HUES64 (cell line): ENCODE measurements at regions not wholly inside any gene's neighbourhood (a gene's known extent, or its start where the extent isn't known, plus 50 kb on each side); places are given as distances from the start of the nearest gene placed in this dataset.
"Not testable (repeated sequence)": the region's sequence is repeated elsewhere in the genome, so short reads cannot be mapped to it uniquely, and the experiment has no call there.

Experiments used
- H3K27ac ChIP-seq: 2 replicates; pipeline ENCODE4 v1.7.0; 2013; ENCODE audit warnings: low read depth, low read length, inconsistent platforms
- H3K27me3 ChIP-seq: 2 replicates; pipeline ENCODE4 v1.6.1; 2013; ENCODE audit warnings: mild to moderate bottlenecking, low read length; ENCODE audit not compliant: insufficient read depth
- H3K36me3 ChIP-seq: 2 replicates; pipeline ENCODE4 v1.6.1; 2013; ENCODE audit warnings: mild to moderate bottlenecking, low read length; ENCODE audit not compliant: insufficient read depth
- H3K4me1 ChIP-seq: 2 replicates; pipeline ENCODE4 v1.6.1; 2013; ENCODE audit warnings: mild to moderate bottlenecking, low read length, moderate library complexity; ENCODE audit not compliant: insufficient read depth
- H3K4me3 ChIP-seq: 2 replicates; pipeline ENCODE4 v1.5.1; 2013; ENCODE audit warnings: mild to moderate bottlenecking, low read length, moderate library complexity
- H3K9ac ChIP-seq: 2 replicates; pipeline ENCODE4 v1.6.1; 2013; ENCODE audit warnings: mild to moderate bottlenecking, low read depth, low read length
- H3K9me3 ChIP-seq: 2 replicates; pipeline ENCODE4 v1.6.1; 2013; ENCODE audit warnings: low read depth, low read length; ENCODE audit not compliant: insufficient read depth
- WGBS: fragments of 150-250, 120-280 bp; methylation state at CpG from one replicate; pipeline ENCODE4 v1.1.7; 2013; ENCODE audit warnings: missing lambda C conversion rate; 5-methylcytosine and 5-hydroxymethylcytosine counted together

DNA sequence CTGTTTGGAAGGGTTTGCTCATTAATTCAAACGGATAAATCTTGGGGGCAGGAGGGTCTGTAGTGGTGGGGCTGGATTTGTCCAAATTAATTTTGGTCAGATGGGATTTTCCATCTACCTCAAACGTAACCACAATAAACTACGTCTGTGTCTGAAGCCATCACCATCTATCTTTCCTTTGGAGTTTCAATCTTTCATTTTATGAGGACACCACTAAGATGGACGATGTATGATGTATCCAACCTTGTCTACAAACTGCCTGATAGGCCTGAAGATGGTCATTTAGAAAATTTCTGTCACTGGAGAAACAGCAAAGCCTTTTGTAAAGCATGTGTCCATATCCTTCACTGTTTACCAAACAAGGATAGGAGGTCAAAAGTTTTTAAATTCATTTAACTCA is 138.6 kb upstream of the MARCKS start:
- H3K4me1 ChIP-seq = no peaks in the 10 kb centered on the region
- WGBS = 87% methylated on average over 4 of the region's 4 CpGs
- H3K27me3 ChIP-seq = no peaks in the 10 kb centered on the region
- no peaks in the 10 kb centered on the region for H3K9me3 ChIP-seq
- H3K9ac ChIP-seq = no peak overlapping the region
- no peaks in the 10 kb centered on the region for H3K36me3 ChIP-seq
- H3K27ac ChIP-seq = no peak overlapping the region
- no peak overlapping the region for H3K4me3 ChIP-seq

DNA sequence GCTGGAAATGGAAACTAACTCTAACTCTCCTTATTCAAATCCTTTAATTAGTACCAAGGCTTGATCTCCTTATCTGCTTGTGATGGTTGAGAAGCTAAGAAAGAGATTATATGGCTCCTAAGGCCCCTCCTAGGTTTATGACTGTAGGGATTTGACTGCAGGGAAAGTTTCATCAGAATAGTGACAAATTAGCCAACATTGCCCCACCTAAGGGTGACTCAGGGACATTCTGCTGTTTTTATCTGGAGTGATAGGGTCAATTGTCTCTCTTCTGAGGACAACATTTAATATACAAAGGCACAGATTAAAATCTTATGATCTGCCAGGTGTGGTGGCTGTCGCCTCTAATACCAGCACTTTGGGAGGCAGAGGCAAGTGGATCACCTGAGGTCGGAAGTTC is 138.1 kb upstream of the MARCKS start:
- Histone ChIP-seq H3K9me3 (no peaks in the 10 kb centered on the region), H3K9ac (no peak overlapping the region), H3K27ac (no peak overlapping the region), H3K4me3 (no peak overlapping the region), H3K36me3 (no peaks in the 10 kb centered on the region), H3K4me1 (no peaks in the 10 kb centered on the region), H3K27me3 (no peaks in the 10 kb centered on the region)
- 100% methylated on average over 1 of the region's 2 CpGs for WGBS

DNA sequence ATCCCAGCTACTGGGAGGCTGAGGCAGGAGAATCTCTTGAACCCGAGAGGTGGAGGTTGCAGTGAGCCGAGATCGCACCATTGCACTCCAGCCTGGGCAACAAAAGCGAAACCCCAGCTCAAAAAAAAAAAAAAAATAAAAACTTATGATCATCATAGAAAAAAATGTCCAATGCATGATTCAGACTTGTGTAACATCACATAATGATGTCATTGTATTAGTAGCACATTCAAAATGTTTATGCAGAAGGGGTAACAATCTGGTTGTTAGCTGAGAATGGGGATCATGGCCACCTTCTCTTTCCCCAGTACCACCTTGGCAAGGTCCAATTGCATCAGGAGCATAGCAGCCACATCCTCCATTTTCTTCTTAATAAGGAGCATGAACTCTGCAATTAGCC is 137.6 kb upstream of the MARCKS start:
- H3K27ac ChIP-seq = no peak overlapping the region
- H3K27me3 ChIP-seq = no peaks in the 10 kb centered on the region
- H3K36me3 ChIP-seq = no peaks in the 10 kb centered on the region
- no peaks in the 10 kb centered on the region for H3K4me1 ChIP-seq
- no peaks in the 10 kb centered on the region for H3K9me3 ChIP-seq
- H3K4me3 ChIP-seq = no peak overlapping the region
- 90% methylated on average over 2 of the region's 4 CpGs for WGBS
- no peak overlapping the region for H3K9ac ChIP-seq

DNA sequence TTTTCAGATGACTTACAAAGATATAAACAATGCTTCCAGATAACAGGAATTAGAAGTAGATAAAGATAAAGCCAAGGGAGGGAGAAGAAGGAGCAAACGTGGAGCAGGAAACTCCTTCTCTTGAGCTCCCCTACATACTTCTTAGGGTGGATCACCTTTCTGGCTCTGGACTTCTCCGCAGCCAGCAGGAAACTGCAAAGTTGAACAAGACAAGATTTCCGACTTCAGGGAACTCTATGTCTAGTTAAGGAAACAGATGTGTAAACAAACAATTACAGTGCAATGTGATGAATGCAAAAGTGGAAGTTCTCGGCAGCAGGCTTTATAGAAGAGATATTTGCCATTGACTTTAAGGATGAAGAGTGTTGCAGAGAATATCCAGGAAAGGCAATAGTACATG is 134.0 kb upstream of the MARCKS start:
- 88% methylated on average over 3 of the region's 4 CpGs for WGBS
- Histone ChIP-seq H3K4me3 (no peak overlapping the region), H3K27ac (no peak overlapping the region), H3K27me3 (no peaks in the 10 kb centered on the region), H3K9me3 (no peaks in the 10 kb centered on the region), H3K36me3 (no peaks in the 10 kb centered on the region), H3K4me1 (no peaks in the 10 kb centered on the region), H3K9ac (no peak overlapping the region)

DNA sequence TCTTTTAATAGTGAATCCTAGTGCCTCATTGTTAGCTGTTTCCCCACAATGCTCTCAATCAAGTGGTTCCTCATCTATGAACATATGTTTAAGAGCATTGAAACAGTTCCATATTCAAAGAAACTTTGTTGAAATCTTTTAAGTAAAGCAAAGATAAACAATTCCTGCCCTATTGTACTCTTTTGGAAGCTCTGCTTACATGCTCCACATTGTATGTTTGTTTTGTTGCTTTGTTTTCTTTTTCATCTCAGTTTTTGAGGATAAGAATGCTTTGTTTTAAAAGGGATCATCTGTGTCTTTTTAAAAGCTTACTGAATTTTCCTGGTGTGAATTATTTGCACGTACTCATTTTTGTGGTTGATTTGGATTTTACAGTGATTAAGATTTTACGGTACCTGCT is 132.2 kb upstream of the MARCKS start:
- 71% methylated on average over 2 of the region's 2 CpGs for WGBS

DNA sequence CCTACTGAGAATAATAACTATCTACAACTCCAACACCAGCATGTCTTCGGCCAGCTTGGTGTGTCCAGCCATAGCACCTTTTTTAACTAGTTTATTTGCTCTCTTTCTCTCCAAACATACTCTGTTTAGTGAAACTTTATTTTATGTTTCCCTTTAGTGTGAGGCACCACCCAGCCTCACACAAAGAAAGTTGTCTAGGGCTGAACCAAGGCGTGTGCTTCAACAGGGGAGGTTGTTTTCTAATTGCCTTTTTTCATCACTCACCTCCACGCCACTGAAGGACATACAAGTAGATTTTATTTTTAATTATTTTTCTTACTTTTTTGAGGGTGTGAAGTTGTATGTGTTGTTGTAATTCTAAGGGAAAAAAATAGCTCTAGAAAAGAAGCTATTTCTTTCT is 125.6 kb upstream of the MARCKS start:
- H3K9me3 ChIP-seq = no peaks in the 10 kb centered on the region
- no peak overlapping the region for H3K27ac ChIP-seq
- H3K4me3 ChIP-seq = no peak overlapping the region
- H3K4me1 ChIP-seq = no peaks in the 10 kb centered on the region
- WGBS = 82% methylated on average over 2 of the region's 3 CpGs
- no peaks in the 10 kb centered on the region for H3K27me3 ChIP-seq
- no peaks in the 10 kb centered on the region for H3K36me3 ChIP-seq
- no peak overlapping the region for H3K9ac ChIP-seq

More for the DNA sequence above, 132.2 kb upstream of the MARCKS start:
- H3K4me1 ChIP-seq, H3K9ac ChIP-seq, H3K36me3 ChIP-seq, H3K4me3 ChIP-seq, H3K27ac ChIP-seq, H3K27me3 ChIP-seq, H3K9me3 ChIP-seq: not testable (repeated sequence)

DNA sequence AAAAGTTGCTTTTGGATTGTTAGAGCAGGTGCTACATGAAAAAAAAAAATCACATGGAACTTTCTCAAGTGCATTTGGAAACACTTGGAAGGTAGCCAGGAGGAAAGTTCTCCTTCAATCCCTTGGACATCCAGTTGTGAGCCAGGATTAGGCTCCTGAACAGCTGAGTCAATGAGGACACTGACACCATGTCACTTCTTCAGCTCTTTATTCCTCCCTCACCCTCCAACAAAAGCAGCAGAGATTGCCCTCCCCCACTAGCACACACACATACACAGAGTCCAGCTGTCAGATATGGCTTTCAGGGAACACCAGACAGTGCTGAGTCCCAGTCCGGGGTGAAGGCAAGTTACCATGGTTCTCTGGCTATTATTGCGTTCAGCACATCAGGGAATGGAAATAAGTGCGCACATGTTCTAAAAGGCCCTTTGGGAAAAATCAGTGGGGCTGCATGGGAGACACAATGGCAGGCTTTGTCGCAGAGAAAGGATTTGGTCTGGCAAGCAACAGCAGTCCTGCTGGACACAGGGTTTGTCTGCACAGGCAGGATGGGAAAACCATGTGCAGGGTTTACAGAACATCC is 124.7 kb upstream of the MARCKS start:
- Histone ChIP-seq H3K4me3 (no peak overlapping the region), H3K9ac (no peak overlapping the region), H3K4me1 (no peaks in the 10 kb centered on the region), H3K36me3 (no peaks in the 10 kb centered on the region), H3K27me3 (no peaks in the 10 kb centered on the region), H3K27ac (no peak overlapping the region), H3K9me3 (no peaks in the 10 kb centered on the region)
- 90% methylated on average over 4 of the region's 4 CpGs for WGBS

DNA sequence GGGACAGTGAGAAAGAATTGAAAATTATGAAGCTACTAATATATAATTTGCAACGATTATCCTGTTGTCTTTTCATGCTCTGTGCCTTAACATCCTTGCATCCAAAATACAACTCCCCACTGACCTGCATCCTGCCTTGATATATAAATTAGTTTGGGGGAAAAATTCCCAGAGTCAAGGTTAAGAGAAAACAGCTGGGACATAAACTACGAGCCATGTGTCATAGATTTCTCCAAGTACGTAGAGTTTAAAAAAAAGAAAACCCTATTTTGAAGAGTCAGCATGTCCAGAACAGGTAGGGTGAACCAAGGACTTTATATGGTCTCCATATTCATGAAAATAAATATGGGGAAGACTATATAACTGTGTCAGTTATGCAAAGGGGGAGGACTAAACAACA is 123.8 kb upstream of the MARCKS start:
- Histone ChIP-seq H3K9me3 (no peaks in the 10 kb centered on the region), H3K4me1 (no peaks in the 10 kb centered on the region), H3K4me3 (no peak overlapping the region), H3K27ac (no peak overlapping the region), H3K36me3 (no peaks in the 10 kb centered on the region), H3K27me3 (no peaks in the 10 kb centered on the region), H3K9ac (no peak overlapping the region)
- WGBS = 98% methylated on average over 2 of the region's 3 CpGs

DNA sequence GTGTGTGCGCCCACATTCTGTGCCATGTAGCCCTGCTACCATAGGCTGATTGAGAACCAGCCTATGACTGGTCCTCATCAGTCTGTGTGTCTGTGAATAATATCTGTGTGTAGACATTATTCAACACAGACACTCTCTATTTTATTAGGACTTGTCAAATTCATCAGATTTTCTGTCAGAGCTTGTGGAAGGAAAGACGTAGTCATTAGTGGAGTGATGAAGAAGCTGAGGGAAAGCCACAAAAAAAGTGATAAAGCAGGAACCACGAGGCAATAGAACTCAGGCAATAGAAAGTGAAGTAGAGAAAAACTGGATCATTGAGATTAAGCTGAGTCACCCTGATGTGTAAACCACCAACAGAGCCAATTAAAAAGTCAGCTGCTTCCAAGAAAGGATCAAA is 122.2 kb upstream of the MARCKS start:
- Histone ChIP-seq H3K27ac (no peak overlapping the region), H3K36me3 (no peaks in the 10 kb centered on the region), H3K27me3 (no peaks in the 10 kb centered on the region), H3K4me1 (no peaks in the 10 kb centered on the region), H3K9ac (no peak overlapping the region), H3K9me3 (no peaks in the 10 kb centered on the region), H3K4me3 (no peak overlapping the region)
- 94% methylated on average over 3 of the region's 3 CpGs for WGBS

DNA sequence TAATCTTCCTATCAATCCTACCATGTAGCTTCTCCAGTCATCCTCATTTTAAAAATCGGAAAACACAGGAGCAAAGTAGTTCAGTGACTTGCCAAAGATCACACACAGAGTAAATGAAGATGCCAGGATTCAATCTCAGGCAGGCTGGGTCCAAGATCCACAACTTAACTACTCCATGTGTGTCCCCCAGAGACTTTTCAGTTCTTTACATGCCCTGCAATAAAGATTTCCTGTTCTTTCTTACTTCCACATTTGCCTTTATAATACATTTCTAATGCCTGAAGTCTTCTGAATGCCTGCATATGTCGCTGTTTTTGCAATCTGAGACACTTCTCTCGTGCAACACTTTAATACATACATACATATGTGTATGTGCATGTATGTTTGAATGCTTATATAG is 121.7 kb upstream of the MARCKS start:
- no peak overlapping the region for H3K4me3 ChIP-seq
- H3K27ac ChIP-seq = no peak overlapping the region
- H3K4me1 ChIP-seq = no peaks in the 10 kb centered on the region
- no peaks in the 10 kb centered on the region for H3K36me3 ChIP-seq
- H3K27me3 ChIP-seq = no peaks in the 10 kb centered on the region
- WGBS = 89% methylated on average over 2 of the region's 3 CpGs
- H3K9me3 ChIP-seq = no peaks in the 10 kb centered on the region
- no peak overlapping the region for H3K9ac ChIP-seq

DNA sequence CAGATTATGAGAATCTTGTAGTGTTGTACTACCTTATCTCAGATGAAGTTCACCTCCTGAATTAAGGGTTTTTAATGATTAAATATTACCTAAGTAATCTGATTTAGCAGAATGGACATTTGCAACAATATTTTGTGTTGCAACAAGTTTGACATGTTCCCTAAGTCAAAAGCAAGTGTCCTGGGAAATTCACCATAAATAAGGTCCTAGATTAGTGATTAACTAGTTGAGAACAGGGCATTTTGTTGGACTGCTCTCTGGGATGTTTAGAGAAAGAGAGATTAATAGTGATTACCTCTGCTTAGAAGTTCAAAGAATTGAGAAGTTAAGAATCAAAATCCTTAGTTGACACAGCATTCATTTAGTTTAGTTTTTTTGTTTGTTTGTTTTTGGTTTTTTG is 120.2 kb upstream of the MARCKS start:
- no peaks in the 10 kb centered on the region for H3K27me3 ChIP-seq
- no peak overlapping the region for H3K27ac ChIP-seq
- no peak overlapping the region for H3K4me3 ChIP-seq
- no peak overlapping the region for H3K9ac ChIP-seq
- no peaks in the 10 kb centered on the region for H3K9me3 ChIP-seq
- H3K36me3 ChIP-seq = no peaks in the 10 kb centered on the region
- H3K4me1 ChIP-seq = no peaks in the 10 kb centered on the region

DNA sequence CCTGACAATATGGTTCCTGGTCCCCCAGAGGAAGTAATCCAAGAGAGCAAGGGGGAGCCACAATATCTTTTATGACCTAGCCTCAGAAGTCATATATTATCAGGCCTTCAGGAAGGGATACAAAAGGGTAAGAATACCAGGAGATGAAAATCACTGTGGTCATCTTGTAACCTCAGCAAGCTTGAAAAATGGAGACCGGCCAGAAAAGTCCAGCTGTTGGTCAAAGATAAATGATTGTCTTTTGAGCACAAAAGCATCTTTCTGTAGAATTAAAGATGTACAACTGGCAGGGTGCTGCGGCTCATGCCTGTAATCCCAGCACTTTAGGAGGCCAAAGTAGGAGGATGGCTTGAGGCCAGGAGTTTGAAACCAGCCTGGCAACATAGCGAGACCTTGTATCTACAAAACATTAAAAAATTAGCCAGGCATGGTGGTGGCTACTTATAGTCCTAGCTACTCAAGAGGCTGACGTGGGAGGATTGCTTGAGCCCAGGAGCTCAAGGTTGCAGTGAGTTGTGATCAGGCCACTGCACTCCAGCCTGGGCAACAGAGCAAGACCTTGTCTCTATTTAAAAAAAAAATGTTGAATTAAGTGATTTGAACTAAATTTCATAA is 118.0 kb upstream of the MARCKS start:
- no peak overlapping the region for H3K27ac ChIP-seq
- H3K9me3 ChIP-seq = no peaks in the 10 kb centered on the region
- H3K4me1 ChIP-seq = no peaks in the 10 kb centered on the region
- H3K4me3 ChIP-seq = no peak overlapping the region
- H3K9ac ChIP-seq = no peak overlapping the region
- H3K27me3 ChIP-seq = no peaks in the 10 kb centered on the region
- WGBS = 95% methylated on average over 4 of the region's 4 CpGs
- no peaks in the 10 kb centered on the region for H3K36me3 ChIP-seq
